GM12874 (cell line): ENCODE measurements at regions not wholly inside any gene's neighbourhood (a gene's known extent, or its start where the extent isn't known, plus 50 kb on each side); places are given as distances from the start of the nearest gene placed in this dataset.

ENCODE experiments used
- TF ChIP-seq, protein P1 (sequence below): IDR thresholded peaks from 2 replicates; pipeline ENCODE4 v1.5.1; 2011; ENCODE audit warnings: low read depth, mild to moderate bottlenecking, control low read depth, low read length, moderate library complexity; ENCODE audit not compliant: insufficient read depth

DNA sequence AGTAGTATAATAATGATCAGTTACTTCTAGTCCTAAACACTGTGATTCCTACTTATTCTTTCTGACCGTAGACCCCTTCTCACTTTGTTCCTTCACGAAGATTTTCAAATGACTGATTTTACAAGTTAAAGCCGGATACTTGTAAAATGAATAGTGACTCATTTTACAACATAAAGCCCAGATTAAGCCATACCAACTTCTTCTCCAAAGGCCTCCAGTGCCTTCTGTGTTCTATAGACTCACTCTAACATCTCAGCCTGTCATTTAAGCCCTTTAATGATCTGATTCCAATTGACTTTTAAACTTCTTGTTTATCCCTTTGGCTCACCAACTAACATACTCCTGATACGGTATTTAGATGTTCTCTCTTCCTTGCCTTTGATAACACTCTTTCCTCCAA lies 480.0 kb upstream of the HS3ST1 start:
- TF ChIP-seq, protein P1, sequence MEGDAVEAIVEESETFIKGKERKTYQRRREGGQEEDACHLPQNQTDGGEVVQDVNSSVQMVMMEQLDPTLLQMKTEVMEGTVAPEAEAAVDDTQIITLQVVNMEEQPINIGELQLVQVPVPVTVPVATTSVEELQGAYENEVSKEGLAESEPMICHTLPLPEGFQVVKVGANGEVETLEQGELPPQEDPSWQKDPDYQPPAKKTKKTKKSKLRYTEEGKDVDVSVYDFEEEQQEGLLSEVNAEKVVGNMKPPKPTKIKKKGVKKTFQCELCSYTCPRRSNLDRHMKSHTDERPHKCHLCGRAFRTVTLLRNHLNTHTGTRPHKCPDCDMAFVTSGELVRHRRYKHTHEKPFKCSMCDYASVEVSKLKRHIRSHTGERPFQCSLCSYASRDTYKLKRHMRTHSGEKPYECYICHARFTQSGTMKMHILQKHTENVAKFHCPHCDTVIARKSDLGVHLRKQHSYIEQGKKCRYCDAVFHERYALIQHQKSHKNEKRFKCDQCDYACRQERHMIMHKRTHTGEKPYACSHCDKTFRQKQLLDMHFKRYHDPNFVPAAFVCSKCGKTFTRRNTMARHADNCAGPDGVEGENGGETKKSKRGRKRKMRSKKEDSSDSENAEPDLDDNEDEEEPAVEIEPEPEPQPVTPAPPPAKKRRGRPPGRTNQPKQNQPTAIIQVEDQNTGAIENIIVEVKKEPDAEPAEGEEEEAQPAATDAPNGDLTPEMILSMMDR, result no peak

DNA sequence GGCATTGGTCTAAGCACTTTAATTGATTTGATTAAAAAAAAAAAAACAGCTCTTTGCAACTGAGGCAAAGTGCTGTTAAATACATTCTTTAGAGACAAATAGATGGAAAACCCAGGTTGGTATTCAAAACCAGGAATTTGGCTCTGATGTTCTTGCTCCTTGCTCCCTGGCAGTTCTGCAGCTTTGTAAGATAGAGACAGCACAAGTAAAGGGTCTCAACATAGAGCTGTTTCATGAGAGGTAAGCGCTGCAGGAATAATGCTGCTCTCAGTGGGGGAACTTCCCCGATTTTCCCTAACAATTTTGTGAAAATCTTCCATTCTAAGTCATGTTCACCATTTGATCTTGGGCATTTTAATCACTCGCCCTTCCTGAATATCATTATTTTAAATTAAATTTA lies 479.5 kb upstream of the HS3ST1 start:
- TF ChIP-seq, protein P1, result no peak

DNA sequence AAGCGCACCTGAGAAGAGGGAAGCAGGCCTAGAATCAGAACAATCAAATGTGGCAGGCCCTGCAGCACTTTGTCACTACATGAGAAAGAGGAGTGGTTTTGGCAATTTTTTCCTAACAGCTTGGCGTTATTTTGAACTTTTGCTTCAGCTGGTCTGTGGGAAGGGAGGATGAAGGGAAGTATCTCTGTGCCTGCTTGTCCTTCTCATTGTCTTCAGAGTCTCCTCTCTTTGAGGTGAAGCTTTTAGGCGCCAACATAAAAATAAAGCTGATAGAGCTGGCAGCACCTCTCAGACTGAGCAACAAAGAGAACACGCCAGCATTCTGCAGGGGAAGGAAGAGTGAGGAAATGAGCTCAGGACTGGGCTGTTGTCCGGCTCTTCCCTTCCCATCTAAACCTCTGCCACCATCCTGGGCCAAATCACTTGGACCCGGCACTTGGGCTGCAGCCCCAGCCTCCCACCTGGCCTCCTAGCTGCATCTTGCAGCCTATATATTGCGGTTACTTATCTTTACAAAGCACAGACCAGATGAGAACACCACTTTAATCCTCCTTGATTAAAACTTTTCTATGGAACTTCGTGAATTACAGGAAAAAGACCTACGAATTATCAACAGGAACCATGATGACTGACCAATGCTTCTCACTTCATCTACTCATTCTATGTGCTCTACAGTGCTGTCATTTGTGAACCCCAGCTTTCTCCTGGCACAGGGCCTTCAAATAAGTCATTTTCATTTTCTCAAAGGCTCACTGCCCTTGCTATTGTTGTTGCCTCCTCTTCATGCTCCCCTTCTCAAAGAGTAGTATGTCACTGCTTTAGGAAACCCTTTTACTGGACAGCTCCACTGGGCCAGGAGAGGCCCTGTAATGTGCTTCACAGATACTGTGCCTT lies 476.4 kb upstream of the HS3ST1 start:
- TF ChIP-seq, protein P1, result no peak

DNA sequence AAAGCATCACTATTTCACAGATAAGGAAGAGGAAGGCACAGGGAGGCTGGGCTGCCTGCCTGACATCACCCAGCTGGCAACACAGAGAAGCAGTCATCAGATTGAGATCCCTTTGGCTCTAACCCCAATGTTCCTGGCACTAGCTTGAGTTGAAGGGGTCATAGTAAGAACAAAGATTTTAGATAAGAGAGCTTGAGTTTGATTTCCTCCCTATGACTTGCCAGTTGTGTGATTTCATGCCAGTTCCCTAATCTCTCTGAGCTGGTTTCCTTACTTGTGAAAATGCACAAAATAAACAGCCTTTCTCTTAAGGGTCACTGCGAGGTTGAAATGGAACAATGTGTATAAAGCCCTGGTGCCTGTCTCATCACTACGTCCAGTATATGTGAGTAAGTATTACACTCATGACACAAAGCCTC lies 475.4 kb upstream of the HS3ST1 start:
- TF ChIP-seq, protein P1, result no peak

DNA sequence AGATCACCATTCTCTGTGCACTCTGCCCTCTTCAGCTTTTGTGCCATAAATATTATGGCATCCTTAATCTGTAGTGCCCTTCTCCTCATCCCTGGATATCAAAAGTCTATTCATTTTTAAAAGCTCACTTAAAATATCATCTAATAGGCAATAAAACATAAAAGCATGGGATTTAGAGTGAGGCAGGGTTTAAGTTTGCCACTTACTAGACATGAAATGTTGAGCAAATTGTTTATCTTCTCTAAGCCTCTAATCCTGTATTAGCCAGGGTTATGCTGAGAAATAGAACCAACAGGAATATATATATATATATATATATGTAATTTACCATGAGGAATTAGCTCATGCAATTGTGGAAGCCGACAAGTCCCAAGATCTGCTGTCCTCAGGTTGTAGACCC lies 472.4 kb upstream of the HS3ST1 start:
- TF ChIP-seq, protein P1, result no peak

DNA sequence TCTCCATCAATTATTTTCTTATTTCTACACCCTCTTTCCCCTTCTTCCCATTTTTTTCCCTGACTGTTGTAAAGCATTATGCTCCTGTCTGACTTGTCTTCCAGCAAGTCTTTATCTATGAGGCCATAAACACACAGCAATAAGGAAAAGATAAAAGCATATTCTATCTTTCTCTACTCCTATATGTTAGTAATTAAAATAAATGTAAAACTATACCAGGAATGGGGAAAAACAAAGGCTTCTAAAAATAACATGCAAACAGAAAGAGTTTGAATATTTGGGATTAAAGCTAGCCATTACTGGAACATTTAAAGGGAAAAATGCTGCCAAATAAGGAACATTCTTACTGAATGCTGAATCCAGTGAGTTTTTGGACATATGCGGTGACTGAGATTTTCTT lies 471.7 kb upstream of the HS3ST1 start:
- TF ChIP-seq, protein P1, result no peak

DNA sequence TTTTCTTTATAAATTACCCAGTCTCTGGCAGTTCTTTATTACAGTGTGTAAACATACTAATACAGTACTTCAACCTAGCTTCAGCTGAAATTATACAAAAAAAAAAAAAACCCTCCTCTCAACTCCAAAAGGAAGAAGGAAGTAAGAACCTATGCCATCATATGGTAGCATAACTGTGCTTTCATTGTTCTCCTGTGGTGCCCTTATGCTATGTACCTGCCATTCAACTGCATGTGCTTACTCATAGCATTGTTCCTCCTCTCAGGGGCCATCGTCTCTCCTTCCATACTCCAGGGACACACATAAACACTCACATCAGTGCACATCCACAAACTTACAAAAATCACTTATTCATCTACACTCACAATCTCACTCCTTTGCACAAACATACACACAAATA lies 470.1 kb upstream of the HS3ST1 start:
- TF ChIP-seq, protein P1, result no peak
